GM21367 (cell line): ENCODE measurements at regions not wholly inside any gene's neighbourhood (a gene's known extent, or its start where the extent isn't known, plus 50 kb on each side); places are given as distances from the start of the nearest gene placed in this dataset.
"Not testable (repeated sequence)": the region's sequence is repeated elsewhere in the genome, so short reads cannot be mapped to it uniquely, and the experiment has no call there.

ENCODE experiments used
- ATAC-seq: cut with Tn5 transposase; IDR thresholded peaks from one replicate; pipeline ENCODE4 v1.9.1; 2021; ENCODE audit not compliant: unreplicated experiment

DNA sequence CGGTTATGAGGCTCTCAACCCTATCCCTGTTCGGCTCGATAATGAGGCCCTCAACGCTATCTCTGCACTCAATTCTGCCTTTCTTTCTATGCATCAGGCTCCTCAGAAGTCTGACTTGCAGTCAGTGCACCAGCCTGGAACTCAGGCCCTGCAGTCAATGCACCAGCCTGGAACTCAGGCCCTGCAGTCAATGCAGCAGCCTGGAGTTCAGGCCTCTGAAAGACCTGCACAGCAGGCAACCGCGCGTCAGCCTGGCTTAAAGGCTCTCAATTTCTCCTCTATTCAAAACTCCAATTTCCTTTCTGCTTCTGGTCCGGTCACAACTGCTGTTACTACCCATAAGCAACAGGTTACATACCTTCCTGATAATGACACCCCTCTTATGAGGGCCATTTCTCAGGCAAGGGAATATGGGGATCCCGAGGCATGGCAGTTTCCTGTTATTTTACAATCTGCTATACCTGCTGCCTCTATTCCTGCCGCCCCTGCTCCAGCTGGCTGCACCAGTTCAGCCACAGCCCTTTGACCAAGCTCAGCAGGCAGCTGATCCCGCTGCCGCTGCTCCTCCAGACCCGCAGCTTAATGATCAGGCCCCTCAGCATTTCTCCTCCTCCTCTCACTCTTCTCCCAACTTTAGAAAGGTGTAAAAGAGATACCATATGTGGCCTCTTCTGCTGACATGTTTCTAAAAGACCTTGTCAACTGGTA lies 933.6 kb upstream of the FANCL start:
- ATAC-seq, result no peak

GRCh38 chr2:59173325-59173724 lies 932.2 kb upstream of the FANCL start:
- no peak for ATAC-seq

GRCh38 chr2:59171019-59171418 lies 929.9 kb upstream of the FANCL start:
- ATAC-seq, result peak; percentile 90

DNA sequence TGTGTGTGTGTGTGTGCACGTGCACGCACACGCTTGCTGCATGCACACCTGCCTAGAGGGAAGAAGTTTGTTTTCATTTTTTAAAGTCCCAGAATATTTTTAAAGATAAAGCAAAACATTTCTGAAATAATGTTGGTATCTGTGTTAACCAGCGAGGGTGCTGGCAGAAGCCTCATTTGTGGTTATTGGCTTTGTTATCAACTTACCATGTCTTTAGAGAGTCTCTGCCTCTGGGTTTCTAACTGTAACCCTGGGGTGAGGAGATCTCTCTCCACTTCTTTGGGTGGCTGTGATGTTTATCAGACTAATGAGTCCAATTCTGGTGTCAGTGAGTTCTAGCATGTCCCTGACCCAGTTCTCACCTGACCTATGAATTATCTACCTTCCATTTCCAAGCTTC lies 927.6 kb upstream of the FANCL start:
- ATAC-seq, result no peak

GRCh38 chr2:59167514-59167913 lies 926.4 kb upstream of the FANCL start:
- no peak for ATAC-seq

DNA sequence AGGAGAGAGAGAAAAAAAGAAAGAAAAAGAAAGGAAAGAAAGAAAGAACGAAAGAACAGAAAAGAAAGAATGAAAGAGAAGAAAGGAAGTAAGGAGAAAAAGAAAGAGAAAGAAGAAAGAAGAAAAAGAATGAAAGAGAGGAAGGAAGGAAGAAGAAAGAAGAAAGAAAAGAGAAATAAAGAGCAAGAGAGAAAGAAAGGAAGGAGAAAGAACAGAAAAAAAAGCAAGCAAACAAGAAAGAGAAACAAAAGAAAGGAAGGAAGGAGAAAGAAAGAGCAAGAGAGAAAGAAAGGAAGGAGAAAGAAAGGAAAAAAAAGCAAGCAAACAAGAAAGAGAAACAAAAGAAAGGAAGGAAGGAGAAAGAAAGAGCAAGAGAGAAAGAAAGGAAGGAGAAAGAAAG lies 916.8 kb upstream of the FANCL start:
- ATAC-seq, result not testable (repeated sequence)

DNA sequence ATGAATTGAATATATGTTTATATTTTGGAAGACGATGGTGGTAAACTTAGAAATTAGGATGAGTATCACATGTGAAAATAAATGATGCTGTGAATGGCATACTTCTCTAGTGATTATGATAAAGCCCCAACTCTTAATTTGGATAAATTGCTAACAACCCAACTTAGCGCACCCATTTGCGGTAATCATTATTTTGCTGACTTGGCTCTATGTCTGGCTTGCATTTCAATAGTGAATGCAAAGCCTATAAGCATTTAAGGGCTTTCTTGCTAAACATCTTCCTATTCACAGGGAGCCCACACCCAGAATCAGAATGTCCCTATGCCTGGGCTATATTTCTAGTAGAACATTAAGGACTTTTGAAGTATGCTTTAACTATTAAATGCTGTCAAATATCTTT lies 910.7 kb upstream of the FANCL start:
- no peak for ATAC-seq

DNA sequence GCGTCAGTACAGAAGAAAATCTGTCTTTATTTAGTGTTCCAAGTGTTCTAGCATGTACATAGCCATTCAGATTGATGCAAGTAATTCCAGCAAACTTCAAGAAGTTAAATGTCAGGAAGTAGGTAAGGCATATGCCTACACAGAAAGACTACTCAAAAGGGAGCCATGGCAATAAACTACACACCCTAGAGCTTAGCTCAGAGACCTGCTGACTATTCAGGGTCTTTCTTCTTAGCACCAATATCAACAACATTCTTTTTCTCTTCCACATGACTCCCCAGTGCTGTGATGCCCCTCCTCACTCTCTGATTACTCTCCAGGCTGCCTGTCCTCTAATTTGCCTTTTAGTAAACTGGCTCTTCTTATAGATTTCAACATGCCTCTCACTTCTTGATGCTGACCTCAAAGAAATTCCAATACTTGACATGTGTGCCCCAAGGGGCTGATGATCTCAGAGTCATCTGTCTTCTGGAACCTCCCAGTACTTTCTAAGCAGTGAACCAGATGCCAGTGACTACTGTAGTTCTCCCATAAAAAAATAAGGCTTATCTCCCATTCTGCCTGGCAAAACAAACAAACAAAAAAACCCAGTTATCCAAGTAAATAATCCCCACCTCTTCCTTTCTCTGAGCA lies 909.2 kb upstream of the FANCL start:
- ATAC-seq, result no peak

- no peak for ATAC-seq
These were observed 908.1 kb upstream of the FANCL start for GRCh38 chr2:59149271-59149670.

- ATAC-seq, result no peak
These were observed 871.1 kb upstream of the FANCL start for GRCh38 chr2:59112258-59112657.

DNA sequence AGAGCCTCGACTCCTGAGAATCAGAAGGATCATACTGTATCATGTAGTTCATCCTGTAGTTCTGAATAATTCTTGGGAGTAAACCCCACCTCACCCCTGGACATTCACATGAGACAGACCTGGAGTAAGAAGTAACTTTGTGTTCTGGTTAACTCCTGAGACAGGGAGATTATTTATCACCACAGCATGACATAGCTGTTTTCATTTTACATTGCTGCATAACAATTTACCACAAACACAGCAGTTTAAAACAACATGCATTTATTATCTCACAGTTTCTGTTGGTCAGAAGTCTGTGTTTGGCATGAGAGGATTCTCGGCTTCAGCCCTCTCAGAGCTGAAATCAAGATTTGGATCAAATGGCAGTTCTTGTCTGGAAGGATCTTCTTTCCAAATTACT lies 855.8 kb upstream of the FANCL start:
- ATAC-seq, result no peak

DNA sequence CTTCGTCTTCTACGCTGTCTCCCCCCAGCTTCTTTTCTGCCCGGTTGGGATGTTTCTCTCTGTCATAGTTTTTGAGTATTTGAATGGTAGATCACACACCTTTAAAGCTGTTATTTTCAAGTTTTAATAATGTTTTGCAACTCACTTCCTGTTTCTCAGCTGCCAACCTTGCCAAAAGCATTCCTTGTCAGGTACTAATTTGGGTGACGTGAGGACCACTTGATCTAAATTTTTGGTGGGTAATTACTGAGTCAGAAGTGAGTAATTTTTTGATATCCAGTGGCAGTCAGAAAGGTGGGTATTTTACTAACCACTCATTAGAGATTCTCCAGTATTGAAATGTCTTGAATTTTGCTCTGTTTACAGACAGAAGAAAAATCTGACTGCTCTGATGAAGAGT lies 852.4 kb upstream of the FANCL start:
- no peak for ATAC-seq

DNA sequence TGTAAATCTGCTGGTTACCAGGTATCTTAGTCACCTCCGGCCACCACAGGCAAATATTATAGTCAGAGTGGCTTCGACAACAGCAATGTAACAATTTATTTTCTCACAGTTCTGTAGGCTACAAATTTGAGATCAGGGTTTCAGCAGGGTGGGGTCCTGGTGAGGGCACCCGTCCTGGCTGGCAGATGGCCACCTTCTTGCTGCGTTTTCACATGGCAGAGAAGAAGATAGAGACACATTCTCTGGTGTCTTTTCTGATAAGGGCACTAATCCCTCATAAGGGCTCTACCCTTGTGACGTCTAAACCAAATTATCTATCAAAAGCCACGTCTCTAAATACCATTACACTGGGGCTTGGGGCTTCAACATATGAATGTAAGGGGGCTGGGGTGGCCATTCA lies 843.2 kb upstream of the FANCL start:
- no peak for ATAC-seq

DNA sequence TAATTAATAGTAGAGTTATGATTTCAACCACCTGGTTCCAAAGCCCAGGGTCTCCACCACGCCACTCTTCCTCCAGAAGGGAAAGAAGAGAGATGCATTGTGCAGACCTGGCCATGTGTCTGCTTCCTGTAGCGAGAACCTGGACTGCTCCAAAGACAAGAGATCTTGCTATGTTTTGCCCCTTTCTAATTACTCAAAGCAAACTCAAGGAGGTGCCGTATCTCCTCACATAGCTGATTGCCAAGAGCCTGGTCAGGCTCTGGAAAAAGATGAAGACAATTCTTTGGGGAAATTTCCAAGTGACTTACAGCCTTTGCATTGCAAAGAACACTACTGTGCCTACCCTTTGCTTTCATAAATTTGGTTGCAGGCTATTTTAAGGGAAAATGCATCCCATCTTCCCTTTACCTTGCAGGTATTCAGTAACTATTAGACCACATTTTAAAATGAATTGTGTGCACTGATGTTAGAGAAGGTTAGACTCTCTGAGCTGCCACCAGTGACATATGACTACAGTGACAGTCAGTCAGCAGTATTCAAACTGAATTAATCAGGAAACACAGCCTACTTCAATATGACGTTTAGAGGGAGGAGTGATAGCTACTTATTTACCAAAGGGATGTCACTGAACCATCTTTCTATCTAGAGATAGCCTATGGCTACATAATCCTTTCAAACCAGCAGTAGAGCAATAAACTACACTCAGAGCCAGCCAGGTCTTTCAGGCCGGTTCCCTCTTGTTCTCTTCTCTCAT lies 842.1 kb upstream of the FANCL start:
- ATAC-seq, result no peak

DNA sequence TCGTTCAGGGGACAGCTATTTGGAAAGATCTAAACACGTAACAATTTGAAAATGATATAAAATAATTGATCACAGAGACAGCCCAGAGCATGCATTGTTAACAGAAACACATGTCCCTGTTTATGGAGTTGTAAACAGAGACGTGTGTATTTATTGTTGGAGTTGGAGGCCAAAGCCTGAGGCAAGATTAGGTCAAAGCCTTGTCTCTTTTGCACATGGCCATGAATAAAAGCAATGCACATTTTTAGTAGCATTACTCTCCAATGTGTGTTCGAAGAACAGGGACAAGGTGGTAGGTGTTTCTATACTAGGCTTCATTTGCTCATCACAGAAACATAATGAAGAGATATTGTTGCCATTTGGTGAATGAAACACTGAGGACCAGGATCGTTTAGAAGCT lies 841.5 kb upstream of the FANCL start:
- no peak for ATAC-seq

GRCh38 chr2:59080451-59081181 lies 839.5 kb upstream of the FANCL start:
- no peak for ATAC-seq

- no peak for ATAC-seq
These were observed 836.9 kb upstream of the FANCL start for GRCh38 chr2:59077981-59078531.

- no peak for ATAC-seq
These were observed 836.1 kb upstream of the FANCL start for GRCh38 chr2:59077026-59077725.

DNA sequence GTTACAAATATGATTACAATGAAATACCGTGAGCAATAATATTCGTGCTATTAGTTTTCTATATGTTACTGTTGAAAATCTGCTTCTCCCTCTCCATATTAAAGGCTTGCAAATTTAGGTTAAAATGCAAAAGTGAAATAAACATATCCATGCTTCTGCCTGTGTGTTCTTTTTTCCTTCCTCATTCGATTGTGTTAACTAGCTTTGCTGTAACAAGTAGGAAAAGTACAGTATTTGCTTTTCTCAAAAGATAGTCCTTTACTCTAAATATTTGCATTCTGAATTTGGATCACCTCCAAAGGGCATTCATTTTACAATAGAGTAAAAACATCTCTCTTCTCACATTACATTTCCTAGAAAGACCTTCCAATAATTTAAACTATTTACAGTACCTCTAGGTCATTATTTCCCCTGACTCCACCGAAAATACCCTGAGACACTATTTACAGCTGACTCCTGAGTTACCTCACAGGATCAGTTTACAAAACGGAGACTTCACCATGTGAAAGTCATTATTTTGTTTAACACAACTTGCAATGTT lies 835.0 kb upstream of the FANCL start:
- ATAC-seq, result no peak

DNA sequence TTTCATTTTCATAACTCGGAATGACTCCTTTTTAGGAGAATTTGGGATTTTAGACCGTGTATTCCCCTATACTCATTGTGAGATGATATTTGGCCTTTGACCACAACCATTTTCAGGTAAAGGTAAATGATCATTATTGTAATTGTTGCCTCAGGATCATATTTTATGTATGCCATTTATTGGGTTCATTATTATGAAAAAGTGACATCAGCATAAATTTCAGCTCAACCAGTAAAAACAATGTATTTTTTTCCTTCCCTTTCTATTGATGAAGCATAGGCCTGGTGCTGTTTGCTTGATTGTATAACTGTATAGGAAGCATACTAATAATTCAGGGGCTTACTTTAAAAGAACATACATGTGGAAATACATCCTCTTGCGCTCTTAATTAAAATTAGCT lies 832.9 kb upstream of the FANCL start:
- ATAC-seq, result no peak
